HG02938 (cell line): ENCODE measurements at regions not wholly inside any gene's neighbourhood (a gene's known extent, or its start where the extent isn't known, plus 50 kb on each side); places are given as distances from the start of the nearest gene placed in this dataset.
"Not testable (repeated sequence)": the region's sequence is repeated elsewhere in the genome, so short reads cannot be mapped to it uniquely, and the experiment has no call there.

ENCODE experiments used
- ATAC-seq: cut with Tn5 transposase; IDR thresholded peaks from one replicate; pipeline ENCODE4 v1.9.1; 2021; ENCODE audit warnings: mild to moderate bottlenecking, moderate library complexity; ENCODE audit not compliant: unreplicated experiment

DNA sequence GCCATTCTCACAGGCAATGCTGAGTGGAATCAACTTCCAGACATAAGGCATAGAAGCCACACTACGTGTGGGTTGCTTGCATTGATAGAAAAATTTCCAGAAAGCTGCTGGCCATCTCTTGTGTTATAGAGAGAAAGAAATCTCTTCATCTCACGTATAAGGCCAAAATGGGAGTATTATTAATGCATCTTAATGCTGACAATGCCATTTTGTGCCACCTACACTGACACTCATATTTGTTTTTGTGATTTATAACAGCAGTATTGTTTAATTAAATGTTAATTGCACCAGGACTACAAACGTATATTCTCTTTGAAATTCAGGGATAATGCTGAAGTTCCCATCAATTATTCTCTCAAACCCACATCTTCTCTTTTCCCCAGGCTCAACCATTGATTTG, 56.1 kb upstream of the TMEM132D start:
- no peak for ATAC-seq

DNA sequence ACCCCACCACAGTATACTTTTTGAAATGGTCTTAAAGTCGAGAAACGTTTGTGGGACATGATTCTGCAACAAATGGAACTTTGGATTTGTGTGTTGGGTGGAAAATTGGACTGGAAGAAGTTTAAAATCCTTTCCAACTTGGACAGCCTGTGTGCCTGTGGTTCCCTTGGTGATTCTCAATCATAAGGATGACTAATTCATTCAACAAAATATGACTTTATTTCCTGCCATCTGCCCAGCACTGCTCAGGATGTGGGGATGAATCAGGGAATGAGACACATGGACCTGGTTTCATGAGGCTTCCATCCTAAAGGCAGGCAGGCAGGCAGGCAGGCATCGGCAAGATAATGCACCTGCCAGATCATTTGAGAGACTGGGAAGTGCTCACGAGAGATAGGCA, 57.3 kb upstream of the TMEM132D start:
- ATAC-seq = no peak

DNA sequence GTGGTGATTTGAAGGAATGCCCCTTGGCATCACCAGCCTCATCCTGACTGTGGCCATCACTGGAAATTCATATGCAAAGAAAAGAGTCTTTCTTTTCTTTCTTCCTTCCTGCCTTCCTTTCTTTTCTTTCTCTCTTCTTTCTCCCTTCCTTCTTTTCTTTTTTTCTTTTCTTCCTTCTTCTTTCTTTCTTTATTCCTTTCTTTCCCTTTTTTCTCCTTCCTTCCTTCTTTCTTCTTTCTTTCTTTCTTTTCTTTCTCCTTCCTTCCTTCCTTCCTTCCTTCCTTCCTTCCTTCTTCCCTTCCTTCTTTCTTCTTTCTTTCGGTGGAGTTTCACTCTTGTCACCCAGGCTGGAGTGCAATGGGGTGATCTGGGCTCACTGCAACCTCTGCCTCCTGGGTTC, 58.0 kb upstream of the TMEM132D start:
- ATAC-seq = no peak

DNA sequence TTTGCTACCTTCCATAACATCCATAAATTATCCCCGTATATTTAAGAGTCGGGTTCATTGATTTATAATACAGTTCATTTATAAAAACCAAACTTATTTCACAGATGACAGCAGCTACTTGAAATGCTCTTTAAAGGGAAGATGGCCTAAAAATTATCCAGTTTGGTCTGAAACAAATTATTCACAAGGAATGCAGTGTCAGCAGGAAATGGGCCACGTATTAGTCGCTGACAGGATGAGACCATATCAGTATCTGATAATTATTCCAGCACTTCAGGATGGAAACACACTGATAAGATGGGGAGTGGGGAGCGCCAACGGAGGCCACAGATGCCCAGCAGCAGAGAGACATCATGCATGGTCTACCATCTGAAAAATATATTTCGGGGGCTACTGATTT, 60.5 kb upstream of the TMEM132D start:
- no peak for ATAC-seq

DNA sequence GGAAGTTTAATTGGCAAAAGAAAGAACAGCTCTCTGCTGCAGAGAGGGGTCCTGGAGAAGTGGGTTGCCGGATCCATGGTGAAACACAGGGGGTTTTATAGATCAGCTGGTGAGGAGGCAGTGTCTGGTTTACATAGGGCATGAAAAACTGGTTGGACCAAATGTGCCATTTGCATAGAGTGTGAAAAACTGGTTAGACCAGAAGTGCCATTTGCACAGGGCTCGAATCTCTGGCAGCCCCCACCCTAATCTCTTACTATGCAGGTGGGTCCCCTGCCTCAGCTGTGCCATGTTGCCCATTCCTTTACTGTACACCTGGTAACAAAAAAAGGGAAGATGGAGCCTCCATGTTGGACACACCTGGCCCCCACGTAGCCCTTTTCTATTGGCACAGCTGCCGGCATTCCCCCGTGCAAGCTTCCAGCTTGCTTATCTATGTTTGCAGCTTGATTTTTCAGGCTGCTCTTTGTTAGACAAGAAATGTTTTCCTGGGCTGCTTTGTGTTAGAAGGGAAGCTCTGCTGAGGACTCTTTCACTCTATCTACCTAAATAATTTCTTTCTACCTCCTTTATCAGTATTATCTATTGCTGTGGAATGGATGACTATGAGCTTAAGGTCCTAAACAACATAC, 61.1 kb upstream of the TMEM132D start:
- no peak for ATAC-seq

DNA sequence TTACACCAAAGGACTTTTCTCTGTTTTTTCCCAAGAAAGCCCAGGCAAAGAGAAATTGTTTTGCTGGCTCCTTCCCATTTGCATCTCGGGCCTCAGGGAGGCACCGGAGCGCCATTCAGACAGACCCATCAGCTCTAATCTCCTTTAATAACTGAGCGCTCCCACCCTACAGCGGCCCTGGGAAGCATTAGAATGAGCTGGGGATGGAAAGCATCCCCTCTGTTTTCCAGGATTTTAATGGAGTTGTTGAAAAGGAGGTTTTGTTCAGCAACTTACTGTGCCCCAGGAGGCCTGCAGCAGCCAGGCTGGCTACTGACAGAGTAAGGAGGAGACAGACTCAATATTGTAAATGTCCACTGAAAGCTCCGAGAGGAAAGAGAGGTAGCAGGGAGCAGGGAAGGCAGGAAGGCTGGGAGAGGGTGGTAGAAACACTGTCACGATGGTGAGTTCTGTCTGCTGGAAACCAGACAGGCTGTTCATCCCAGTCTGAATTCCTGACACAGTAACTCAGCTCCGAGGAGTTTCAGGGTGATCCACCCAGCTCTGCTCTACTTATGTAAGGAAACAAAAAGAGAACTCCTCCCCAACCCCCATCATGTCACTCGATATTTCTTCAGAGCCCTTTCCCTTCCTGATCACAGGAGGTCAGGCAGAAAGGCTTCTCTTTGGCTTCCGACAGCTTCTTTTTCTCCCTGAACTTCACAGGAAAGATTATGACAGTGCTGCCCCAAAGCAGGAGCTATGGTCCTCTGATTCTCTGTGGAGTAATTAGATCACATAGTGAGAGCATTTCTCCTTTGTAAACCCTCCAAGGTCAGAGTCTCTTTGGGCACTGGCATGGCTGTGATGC, 62.5 kb upstream of the TMEM132D start:
- no peak for ATAC-seq

DNA sequence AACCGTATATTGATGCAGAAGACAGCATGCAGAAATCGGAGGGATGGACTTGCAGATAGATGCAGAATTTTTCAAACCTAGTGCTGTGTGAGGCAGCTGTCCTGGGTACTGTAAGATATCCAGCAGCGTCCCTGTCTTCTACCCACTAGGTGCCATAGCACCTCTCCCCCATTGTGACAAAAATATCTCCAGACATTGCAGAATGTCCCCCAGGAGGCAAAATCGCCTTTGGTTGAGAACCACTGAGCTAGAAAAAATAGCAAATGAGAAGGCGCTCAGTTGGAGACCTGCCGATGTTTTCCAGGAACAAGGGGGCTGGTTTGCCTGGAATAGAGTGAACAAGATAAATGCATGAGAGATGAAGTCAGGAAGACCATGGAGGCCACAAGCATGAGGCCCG, 67.9 kb upstream of the TMEM132D start:
- no peak for ATAC-seq

DNA sequence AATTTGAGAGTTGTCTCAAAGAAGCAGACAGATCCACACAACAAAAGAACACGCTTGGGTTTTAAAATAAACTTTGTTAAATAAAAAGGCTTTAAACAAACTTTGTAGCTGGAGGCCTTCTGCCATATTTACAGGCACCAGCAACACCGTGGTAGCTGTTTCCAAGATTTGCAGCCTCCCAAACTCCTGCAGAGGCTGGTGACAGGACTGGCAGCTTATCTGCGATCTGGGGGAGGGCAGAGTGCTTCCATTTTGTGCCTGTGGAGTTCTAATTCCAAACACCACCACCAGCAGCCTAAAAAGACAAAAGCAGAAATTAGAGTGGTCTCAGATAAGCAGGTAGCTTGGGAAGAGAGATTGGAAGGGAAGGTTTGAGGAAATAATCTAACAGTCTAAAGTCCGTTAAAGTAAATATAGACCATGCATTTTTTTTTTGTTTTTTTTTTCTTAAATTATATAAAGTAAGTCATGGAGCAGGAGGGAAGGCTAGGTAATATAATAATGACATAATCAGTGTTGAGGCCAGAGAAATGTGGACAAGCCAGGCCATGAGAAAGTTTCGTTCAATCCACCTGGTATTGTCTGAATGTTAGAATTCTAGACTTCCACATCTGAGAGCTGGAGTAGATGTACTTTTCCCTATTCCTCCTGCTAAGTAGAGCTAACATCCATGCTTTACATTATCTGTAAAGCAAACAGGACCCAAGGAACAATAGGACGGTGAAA, 69.6 kb upstream of the TMEM132D start:
- no peak for ATAC-seq

DNA sequence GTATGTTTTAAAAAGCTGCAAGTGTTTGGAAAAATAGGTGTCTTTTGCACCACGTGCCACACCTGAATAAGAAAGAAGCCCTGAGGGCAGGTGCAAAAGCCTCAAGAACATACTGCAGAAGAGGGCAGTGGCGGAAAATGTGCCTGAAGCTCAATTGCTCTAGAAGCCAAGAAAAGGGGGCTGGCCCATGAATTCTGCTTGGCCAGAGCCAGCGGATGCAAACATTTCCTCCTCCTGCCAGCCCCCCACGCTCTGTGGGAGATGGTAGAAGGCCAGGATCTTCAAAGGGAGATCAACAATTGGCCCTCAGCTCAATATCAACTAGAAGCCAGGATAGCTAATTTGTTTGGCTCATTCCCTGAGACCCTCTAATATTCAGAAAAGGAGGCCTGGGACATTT, 80.3 kb upstream of the TMEM132D start:
- no peak for ATAC-seq

DNA sequence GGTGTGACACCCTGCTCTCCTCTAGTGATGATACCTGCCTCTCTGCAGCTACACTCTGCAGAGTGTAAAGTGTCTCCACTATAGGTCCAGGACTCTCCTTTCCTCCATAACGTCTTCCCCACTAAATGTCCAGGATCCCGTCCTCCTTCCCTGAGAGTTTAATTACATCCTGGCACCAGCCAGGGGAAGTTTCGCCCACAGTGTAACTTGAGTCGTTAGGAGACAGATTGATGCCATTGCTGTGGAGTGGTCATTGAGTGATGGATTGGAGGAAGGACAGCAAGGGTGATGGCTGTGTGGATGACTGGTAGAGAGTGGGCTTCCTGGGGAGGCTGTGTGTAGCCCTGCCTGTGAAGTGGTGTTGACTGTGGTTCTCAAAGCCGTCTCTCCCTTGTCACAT, 84.0 kb upstream of the TMEM132D start:
- ATAC-seq = no peak

DNA sequence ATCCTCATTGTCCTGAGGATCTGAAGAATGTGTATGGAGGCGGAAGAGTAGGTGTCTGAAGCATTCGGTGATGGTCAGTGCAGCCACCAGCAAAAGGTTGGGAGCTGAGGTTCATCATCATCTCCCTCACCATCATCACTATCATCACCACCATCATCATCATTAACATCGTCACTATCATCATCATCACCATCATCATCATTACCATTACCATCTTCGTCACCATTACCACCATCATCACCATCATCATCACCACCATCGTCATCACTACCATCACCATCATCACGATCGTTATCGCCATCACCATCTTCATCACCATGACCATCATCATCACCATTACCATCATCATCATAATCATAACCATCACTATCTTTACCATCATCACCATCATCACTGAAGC, 90.8 kb upstream of the TMEM132D start:
- ATAC-seq = no peak

DNA sequence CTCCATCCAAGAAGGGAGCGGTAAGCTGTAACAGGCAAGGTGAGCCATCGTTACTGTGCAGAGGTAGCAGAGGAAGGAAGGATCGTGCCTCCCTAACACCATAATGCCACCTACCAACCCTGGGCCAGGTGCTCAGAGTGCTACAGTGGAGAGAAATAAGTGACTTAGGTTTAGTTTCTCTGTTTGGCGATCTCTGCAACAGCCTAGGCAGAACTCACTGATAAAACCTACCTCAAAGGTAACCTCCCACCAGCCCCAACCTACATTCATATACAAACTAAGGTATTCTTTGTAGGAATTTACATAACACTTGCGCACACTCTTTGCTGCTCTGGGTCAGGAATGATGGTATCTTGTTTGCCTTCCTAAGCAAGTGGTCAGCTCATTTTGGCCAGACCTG, 93.4 kb upstream of the TMEM132D start:
- no peak for ATAC-seq

DNA sequence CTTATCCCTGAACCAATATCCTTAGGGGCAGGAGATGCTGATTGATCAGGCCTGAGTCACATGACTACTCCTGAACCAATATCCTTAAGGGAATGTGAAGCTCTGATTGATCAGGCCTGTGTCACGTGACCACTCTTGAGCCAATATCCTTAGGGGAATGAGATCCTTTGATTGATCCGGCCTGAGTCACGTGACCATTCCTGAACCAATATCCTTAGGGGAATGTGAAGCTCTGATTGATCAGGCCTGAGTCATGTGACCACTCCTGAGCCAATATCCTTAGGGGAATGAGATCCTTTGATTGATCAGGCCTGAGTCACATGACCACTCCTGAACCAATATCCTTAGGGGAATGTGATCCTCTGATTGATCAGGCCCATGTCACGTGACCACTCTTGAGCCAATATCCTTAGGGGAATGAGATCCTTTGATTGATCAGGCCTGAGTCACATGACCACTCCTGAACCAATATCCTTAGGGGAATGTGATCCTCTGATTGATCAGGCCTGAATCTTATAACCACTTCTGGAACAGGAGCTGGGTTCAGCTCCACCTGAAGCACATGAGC, 100.6 kb upstream of the TMEM132D start:
- not testable (repeated sequence) for ATAC-seq

DNA sequence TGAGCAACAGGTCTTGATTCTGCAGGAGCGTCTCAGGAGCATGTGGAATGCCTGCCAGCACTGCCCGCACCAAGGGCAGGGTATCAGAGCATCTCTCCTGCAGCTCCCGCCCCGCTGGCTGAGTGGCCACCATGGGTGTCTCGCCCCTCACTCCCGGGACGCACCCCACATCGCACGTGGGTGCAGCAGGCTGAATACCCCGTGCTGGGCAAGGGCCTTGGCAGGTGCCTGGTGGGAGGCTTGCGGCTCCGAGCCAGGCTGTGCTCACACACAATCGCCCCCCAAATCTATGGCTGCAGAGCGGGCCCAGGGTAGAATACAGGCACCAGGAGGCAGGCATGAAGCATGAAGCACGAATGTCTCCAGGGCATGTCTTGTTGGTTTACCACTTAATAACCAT, 103.9 kb upstream of the TMEM132D start:
- ATAC-seq = no peak

DNA sequence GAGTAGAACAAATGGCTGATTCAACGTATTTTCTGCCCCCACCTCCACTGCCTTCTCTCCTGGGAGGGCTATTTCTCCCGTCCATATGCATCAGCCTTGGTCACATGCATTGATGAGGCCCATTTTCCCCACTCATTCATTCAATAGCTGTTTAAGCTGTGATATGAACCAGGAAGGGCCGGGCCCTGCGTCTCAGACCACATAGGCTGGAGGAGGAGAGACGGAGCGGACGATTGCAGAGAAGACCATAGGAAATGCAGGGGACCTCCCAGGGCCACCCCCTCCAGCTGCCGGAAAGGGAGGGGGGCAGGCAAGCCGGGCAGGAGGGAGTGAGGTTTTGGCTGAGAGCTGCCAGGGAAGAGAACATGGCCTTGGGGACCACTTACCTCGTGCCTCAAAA, 104.4 kb upstream of the TMEM132D start:
- ATAC-seq = no peak

DNA sequence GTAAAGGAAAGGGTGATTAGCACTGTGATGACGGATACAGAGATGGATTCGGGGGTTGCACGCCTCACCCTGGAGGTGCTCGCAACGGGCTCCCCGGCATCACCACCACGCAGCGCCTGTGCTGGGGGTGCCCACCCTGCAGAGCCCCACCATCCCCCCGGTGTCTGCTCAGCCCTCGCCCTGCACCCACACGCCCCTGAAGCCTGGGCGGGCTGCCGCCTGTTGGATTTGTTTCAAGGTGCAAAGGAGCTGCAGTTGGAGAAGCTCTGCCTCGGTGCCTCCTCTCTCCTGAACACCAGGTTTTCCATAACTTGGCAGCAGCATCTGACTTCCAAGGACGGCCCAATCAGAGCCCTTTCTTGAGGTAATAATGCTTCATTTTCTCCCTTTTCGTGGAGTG, 106.1 kb upstream of the TMEM132D start:
- no peak for ATAC-seq

DNA sequence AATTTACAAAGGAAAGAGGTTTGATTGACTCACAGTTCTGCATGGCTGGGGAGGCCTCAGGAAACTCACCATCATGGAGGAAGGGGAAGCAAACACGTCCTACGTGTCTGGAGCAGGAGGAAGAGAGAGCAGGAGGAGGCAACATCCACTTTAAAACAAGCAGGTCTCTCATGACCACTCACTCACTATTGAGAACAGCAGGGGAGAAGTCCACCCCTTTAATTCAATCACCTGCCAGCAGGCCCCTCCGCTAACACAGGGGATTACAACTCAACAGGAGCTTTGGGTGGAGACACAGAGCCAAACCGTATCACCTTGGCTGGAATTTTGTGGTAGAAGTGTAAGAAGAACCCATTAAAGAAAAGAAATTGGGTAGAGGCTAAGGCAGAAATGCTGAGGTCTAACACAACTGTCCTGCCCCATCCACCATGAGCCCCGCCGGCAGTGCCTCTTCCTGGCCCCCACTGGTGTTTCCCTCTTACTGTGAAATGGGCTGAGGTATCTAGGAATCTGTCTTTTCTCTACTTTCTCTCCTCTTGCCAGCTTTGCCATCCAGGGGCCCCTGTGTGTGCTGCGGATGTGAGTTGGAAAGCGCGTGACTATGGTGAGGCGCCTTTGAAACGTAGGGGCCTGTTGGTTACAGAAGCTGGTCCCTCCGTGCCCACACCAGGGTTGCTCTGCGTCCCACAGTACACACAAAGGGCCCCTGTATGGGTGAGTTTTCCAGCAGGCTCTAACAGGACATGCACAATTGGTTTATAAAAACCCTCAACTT, 108.0 kb upstream of the TMEM132D start:
- ATAC-seq = no peak

DNA sequence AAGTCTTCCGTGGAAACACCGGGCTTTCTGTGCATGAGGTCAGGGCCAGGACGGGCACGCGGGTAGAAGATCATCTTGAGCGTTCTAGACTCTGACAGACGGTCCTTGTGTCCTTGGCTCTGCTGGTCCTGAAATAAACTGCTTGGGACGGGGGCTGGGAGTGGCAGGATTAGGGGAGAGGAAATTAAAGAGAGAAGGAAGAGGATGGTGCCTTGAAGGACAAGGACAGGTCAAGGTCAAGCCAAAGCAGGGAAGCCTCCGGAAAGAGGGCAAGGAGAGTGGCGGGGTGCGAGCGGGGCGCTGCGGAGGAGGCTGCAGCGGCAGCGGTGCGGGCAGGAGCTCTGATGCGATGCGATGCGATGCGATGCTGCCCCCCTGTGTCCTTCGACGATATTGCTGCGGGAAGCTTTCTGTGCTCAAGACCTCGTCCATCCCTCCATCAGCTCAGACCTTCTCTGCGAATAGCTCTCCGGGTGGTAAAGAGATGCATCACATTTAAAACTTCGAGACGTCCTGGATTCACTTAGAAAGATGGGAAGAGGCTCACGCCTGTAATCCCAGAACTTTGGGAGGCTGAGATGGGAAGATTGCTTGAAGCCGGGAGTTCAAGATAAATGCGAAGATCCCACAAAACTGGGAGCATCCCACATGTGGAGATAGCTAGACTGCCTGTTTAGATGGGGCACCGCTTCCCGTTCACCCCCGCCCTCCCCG, 110.1 kb upstream of the TMEM132D start:
- ATAC-seq = peak; percentile 84

DNA sequence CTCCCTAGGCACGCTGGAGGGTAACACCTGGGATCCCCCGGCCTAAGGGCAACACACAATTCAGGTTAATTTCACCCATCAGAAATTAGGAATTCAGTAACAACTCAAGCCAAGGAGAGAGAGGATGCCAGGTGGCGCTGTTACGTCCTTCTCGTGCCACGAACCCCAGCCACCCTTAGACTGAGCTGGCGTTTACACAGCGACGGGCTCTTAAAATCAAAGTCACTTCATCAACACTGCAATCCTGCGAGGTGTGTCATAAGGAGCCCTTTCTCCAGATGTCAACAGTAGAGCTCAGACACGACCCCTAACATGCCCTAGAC, 110.6 kb upstream of the TMEM132D start:
- no peak for ATAC-seq

DNA sequence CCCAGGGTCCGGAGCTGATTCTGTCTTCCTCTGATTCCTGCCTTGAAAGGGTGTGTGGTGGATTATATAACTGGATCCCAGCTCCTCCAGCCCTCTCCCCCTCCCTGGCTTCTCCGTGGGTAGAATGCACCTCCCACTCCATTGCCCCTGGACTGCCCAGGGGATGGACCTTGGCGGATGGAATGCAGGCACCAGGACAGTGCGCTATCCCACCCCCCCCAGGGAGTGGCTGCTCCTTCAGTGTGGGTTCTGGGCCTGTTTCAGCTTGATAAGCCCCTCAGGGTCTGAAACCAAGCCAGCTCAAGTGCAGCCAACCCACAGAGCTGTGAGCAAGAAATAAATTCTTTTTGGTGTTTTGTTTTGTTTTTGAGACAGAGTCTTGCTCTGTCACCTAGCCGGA, 112.4 kb upstream of the TMEM132D start:
- no peak for ATAC-seq
